H1 (cell line): ENCODE measurements at regions not wholly inside any gene's neighbourhood (a gene's known extent, or its start where the extent isn't known, plus 50 kb on each side); places are given as distances from the start of the nearest gene placed in this dataset.

ENCODE experiments used
- CTCF ChIA-PET: fragments of 300-600 bp; sonication (Branson Sonifier 250); formaldehyde crosslinking; loops from one replicate; lab custom pipeline; 2021; ENCODE audit not compliant: partially characterized antibody; lab: Charles Lee
- POLR2A ChIA-PET: fragments of 300-600 bp; sonication (Branson Sonifier 250); formaldehyde crosslinking; loops from one replicate; lab custom pipeline; 2021; ENCODE audit warnings: inconsistent platforms; ENCODE audit not compliant: partially characterized antibody; lab: Charles Lee
- DNase-seq, 2 experiments: peaks; one replicate each; pipeline versions ENCODE4 v3.0.0 to v3.0.0-alpha.2; 2010 to 2022; ENCODE audit warnings: low spot score in 2 of 2, low read depth in 1 of 2, mixed read lengths in 1 of 2
- FAIRE-seq: peaks from 2 replicates; lab custom pipeline; 2011; peaks lifted over from hg19 to GRCh38; lab: Jason Lieb, UNC
- H2AFZ ChIP-seq: 2 replicates; pipeline ENCODE4 v1.8.1; 2012; ENCODE audit warnings: low read length, inconsistent platforms
- H2AK5ac ChIP-seq: 2 replicates; pipeline ENCODE4 v1.6.1; 2013; ENCODE audit warnings: low read depth, low read length
- H2BK120ac ChIP-seq: replicated peaks from 2 replicates; pipeline ENCODE3; 2013; ENCODE audit warnings: low read depth, low read length, inconsistent platforms
- H2BK12ac ChIP-seq: 2 replicates; pipeline ENCODE4 v1.6.1; 2013; ENCODE audit warnings: low read depth, low read length
- H2BK15ac ChIP-seq: 2 replicates; pipeline ENCODE4 v1.6.1; 2013; ENCODE audit warnings: low read length
- H2BK20ac ChIP-seq: 2 replicates; pipeline ENCODE4 v1.6.1; 2013; ENCODE audit warnings: low read length
- H2BK5ac ChIP-seq: 2 replicates; pipeline ENCODE4 v1.6.1; 2013; ENCODE audit warnings: low read depth, low read length
- H3K14ac ChIP-seq: 2 replicates; pipeline ENCODE4 v1.6.1; 2013; ENCODE audit warnings: inconsistent platforms; ENCODE audit not compliant: insufficient read length
- H3K18ac ChIP-seq: 2 replicates; pipeline ENCODE4 v1.6.1; 2013; ENCODE audit warnings: low read length; ENCODE audit errors: extremely low read depth
- H3K23ac ChIP-seq: 2 replicates; pipeline ENCODE4 v1.6.1; 2013; ENCODE audit warnings: inconsistent platforms; ENCODE audit not compliant: insufficient read length
- H3K23me2 ChIP-seq: 2 replicates; pipeline ENCODE4 v1.6.1; 2013; ENCODE audit warnings: low read depth, low read length
- H3K27ac ChIP-seq: 2 replicates; pipeline ENCODE4 v1.6.1; 2011; ENCODE audit warnings: low read depth, low read length, inconsistent platforms
- H3K27me3 ChIP-seq, 4 experiments: replicated peaks in 1 of 4; 1 replicate in 1 of 4; 2 replicates in 3 of 4; pipeline versions ENCODE4 v1.6.1 to v1.8.1; 2011 to 2013; ENCODE audit warnings: low read length in 3 of 4, mild to moderate bottlenecking in 3 of 4, inconsistent platforms in 2 of 4, mixed read lengths in 2 of 4, moderate library complexity in 1 of 4; ENCODE audit not compliant: control insufficient read depth in 3 of 4, insufficient read depth in 3 of 4; ENCODE audit errors: extremely low read depth in 1 of 4
- H3K36me3 ChIP-seq, 4 experiments: 2 replicates each; pipeline versions ENCODE4 v1.6.1 to v1.8.1; 2011 to 2013; ENCODE audit warnings: mild to moderate bottlenecking in 4 of 4, low read length in 3 of 4, moderate library complexity in 2 of 4, control low read depth in 1 of 4, inconsistent platforms in 1 of 4; ENCODE audit not compliant: insufficient read depth in 4 of 4, control insufficient read depth in 2 of 4
- H3K4ac ChIP-seq: replicated peaks from 2 replicates; pipeline ENCODE3; 2013; ENCODE audit warnings: low read length, low read depth, mixed read lengths, inconsistent platforms; ENCODE audit not compliant: insufficient read length
- H3K4me1 ChIP-seq, 4 experiments: replicated peaks in 1 of 4; 1 replicate in 1 of 4; 2 replicates in 3 of 4; pipeline versions ENCODE4 v1.6.1 to v1.8.1; 2011 to 2013; ENCODE audit warnings: low read length in 3 of 4, inconsistent platforms in 2 of 4, mixed read lengths in 1 of 4; ENCODE audit not compliant: insufficient read depth in 4 of 4, control insufficient read depth in 3 of 4
- H3K4me2 ChIP-seq, 2 experiments: 2 replicates each; pipeline versions ENCODE4 v1.6.1 to v1.8.1; 2011 to 2013; ENCODE audit warnings: low read depth in 2 of 2, low read length in 2 of 2, control low read depth in 1 of 2, inconsistent platforms in 1 of 2, mild to moderate bottlenecking in 1 of 2; ENCODE audit not compliant: insufficient read depth in 1 of 2
- H3K4me3 ChIP-seq, 4 experiments: fragments of 200-600, 300-600 bp in 1 of 4; sonication (generic), shearing (Covaris generic), sonication (Bioruptor Twin) in 1 of 4; 2 replicates each; pipeline versions ENCODE4 v1.5.1 to v1.8.1; 2011 to 2016; ENCODE audit warnings: low read length in 4 of 4, low read depth in 3 of 4, control low read depth in 2 of 4, inconsistent platforms in 2 of 4, mild to moderate bottlenecking in 2 of 4, mixed read lengths in 1 of 4, moderate library complexity in 1 of 4; ENCODE audit not compliant: insufficient read depth in 2 of 4; ENCODE audit errors: extremely low read depth in 1 of 4
- H3K56ac ChIP-seq: replicated peaks from 2 replicates; pipeline ENCODE3; 2013; ENCODE audit warnings: low read depth, mild to moderate bottlenecking, mixed read lengths, low read length, inconsistent platforms; ENCODE audit not compliant: insufficient read length
- H3K79me1 ChIP-seq: 2 replicates; pipeline ENCODE4 v1.6.1; 2013; ENCODE audit warnings: low read depth, low read length, control low read depth
- H3K79me2 ChIP-seq, 2 experiments: 2 replicates each; pipeline versions ENCODE4 v1.6.1 to v1.8.1; 2012 to 2013; ENCODE audit warnings: low read length in 2 of 2, mild to moderate bottlenecking in 2 of 2, inconsistent platforms in 1 of 2; ENCODE audit not compliant: insufficient read depth in 2 of 2, control insufficient read depth in 1 of 2
- H3K9ac ChIP-seq, 4 experiments: replicated peaks in 1 of 4; 1 replicate in 1 of 4; 2 replicates in 3 of 4; pipeline versions ENCODE4 v1.6.1 to v1.8.1; 2011 to 2013; ENCODE audit warnings: low read depth in 3 of 4, low read length in 3 of 4, control low read depth in 2 of 4, mild to moderate bottlenecking in 2 of 4, moderate library complexity in 2 of 4, inconsistent platforms in 1 of 4; ENCODE audit errors: extremely low read depth in 1 of 4
- H3K9me3 ChIP-seq, 2 experiments: 2 replicates each; pipeline versions ENCODE4 v1.6.1 to v1.8.1; 2012 to 2013; ENCODE audit warnings: mild to moderate bottlenecking in 2 of 2, moderate library complexity in 2 of 2, control low read depth in 1 of 2, inconsistent platforms in 1 of 2, low read depth in 1 of 2, low read length in 1 of 2, mixed read lengths in 1 of 2; ENCODE audit not compliant: insufficient read depth in 2 of 2
- H4K20me1 ChIP-seq, 2 experiments: replicated peaks in 1 of 2; 2 replicates each; pipeline versions ENCODE3 to v1.8.1; 2011 to 2013; ENCODE audit warnings: inconsistent platforms in 2 of 2, low read length in 2 of 2, mild to moderate bottlenecking in 1 of 2; ENCODE audit not compliant: insufficient read depth in 2 of 2, control insufficient read depth in 1 of 2
- H4K5ac ChIP-seq: 2 replicates; pipeline ENCODE4 v1.6.1; 2013; ENCODE audit warnings: low read length, low read depth, mixed read lengths, inconsistent platforms; ENCODE audit not compliant: insufficient read length
- H4K8ac ChIP-seq: 2 replicates; pipeline ENCODE4 v1.8.0; 2013; ENCODE audit warnings: mild to moderate bottlenecking, moderate library complexity, low read length, inconsistent platforms; ENCODE audit not compliant: insufficient read depth; ENCODE audit errors: extremely low read depth
- H4K91ac ChIP-seq: replicated peaks from 2 replicates; pipeline ENCODE3; 2013; ENCODE audit warnings: low read length, mixed read lengths, inconsistent platforms; ENCODE audit not compliant: insufficient read length
- KDM1A ChIP-seq: fragments of 200-600, 300-600 bp; sonication (generic); IDR thresholded peaks from 2 replicates; pipeline ENCODE4 v1.7.1; 2016; ENCODE audit warnings: mild to moderate bottlenecking, low read length, borderline replicate concordance
- SP1 ChIP-seq: IDR thresholded peaks from 2 replicates; pipeline ENCODE4 v1.6.1; 2011; ENCODE audit warnings: low read depth, low read length
- WGBS, 2 experiments: shearing (Covaris generic) in 1 of 2; methylation state at CpG; one replicate each; pipeline versions ENCODE4 v1.1.6 to v1.1.7; 2013 to 2015; ENCODE audit warnings: low lambda C conversion rate in 2 of 2, mixed read lengths in 2 of 2, inconsistent platforms in 1 of 2, low coverage in 1 of 2, missing lambda C conversion rate in 1 of 2; ENCODE audit not compliant: insufficient replicate concordance in 2 of 2, insufficient coverage in 1 of 2, insufficient read length in 1 of 2; ENCODE audit errors: extremely low coverage in 1 of 2, missing lambda C conversion rate in 1 of 2; 5-methylcytosine and 5-hydroxymethylcytosine counted together

DNA sequence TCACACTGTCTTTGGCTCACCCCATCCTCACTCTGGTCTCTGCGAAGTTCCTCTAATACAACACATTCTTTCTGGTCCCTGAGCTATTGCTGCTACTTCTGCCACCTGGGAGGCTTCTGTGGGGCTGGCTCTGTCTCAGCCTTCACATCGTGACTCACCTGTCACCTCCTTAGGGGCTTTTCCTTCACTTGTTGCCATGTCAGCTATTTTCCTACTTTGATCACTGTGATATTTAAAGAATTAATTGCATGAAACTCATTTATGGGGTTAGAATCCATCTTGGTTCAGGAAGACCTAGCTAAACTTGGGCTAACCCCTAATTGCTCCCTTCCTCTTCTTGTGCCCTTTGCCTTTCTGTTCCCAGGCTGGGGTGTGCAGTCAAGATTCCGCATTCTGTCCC is 346.9 kb downstream of the WDR72 start:
- no peak overlapping the region for H3K14ac ChIP-seq
- H3K23ac ChIP-seq = no peak overlapping the region
- no peak overlapping the region for H3K4me2 ChIP-seq
- no peak overlapping the region for H4K8ac ChIP-seq
- no peak overlapping the region for H3K56ac ChIP-seq
- FAIRE-seq (no peak), DNase-seq (no peak)
- H2BK12ac ChIP-seq = no peak overlapping the region
- H2BK120ac ChIP-seq = no peak overlapping the region
- H4K20me1 ChIP-seq = no peaks in the 10 kb centered on the region
- no peaks in the 10 kb centered on the region for H3K23me2 ChIP-seq
- no peak overlapping the region for H2AFZ ChIP-seq
- no peaks in the 10 kb centered on the region for H3K79me2 ChIP-seq
- no peaks in the 10 kb centered on the region for H3K36me3 ChIP-seq
- H3K27me3 ChIP-seq = no peaks in the 10 kb centered on the region
- CTCF ChIA-PET = no interaction called here
- H3K9ac ChIP-seq = no peak overlapping the region
- no peak overlapping the region for H3K4ac ChIP-seq
- no peak overlapping the region for H3K4me3 ChIP-seq
- no peaks in the 10 kb centered on the region for H3K4me1 ChIP-seq
- H3K79me1 ChIP-seq = no peaks in the 10 kb centered on the region
- no peak overlapping the region for H2AK5ac ChIP-seq
- no peak overlapping the region for H3K27ac ChIP-seq
- no peak overlapping the region for H3K18ac ChIP-seq
- WGBS, 2 experiments = 92% methylated on average over 3 of the region's 3 CpGs; no CpG with 5 or more reads in 1 of the 2 experiments
- no peak overlapping the region for H2BK15ac ChIP-seq
- no peaks in the 10 kb centered on the region for H3K9me3 ChIP-seq
- POLR2A ChIA-PET = no interaction called here
- H2BK20ac ChIP-seq = no peak overlapping the region
- no peak overlapping the region for H4K5ac ChIP-seq
- H4K91ac ChIP-seq = no peak overlapping the region
- H2BK5ac ChIP-seq = no peak overlapping the region
- no peak for TF ChIP-seq KDM1A
- TF ChIP-seq SP1 = no peak
